ENCODE measurements at regions not wholly inside any gene's neighbourhood (a gene's known extent, or its start where the extent isn't known, plus 50 kb on each side); places are given as distances from the start of the nearest gene placed in this dataset.
A peak's percentile ranks its signal among the peaks of the same experiment; 100 is the strongest.
"Not testable (repeated sequence)": the region's sequence is repeated elsewhere in the genome, so short reads cannot be mapped to it uniquely, and the experiment has no call there.

DNA sequence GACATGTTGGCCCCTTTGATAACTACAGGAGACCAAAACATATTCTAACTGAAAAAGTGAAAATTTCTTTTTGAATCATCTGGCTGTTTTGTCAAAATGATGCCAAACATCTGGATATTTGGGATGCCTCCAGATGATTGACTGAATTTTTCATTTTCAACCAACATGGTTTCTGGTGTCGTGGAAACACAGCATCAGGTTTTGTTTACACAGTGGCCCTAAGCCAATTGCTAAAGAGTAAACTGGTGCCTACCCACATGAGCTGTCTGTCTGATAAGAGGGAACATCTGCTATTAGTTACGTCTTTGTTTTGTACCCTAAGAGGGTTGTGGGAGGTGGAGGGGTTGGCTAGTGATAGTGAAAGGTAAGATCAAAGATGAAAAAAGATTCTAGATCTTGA is 204.8 kb downstream of the KCNK2 start:
- no peaks in the 10 kb centered on the region for H3K36me3 ChIP-seq (ENCODE audit: control insufficient read depth, insufficient read depth, low read length)
- no peak overlapping the region for H3K4me3 ChIP-seq (ENCODE audit: low read depth, low read length)
- FAIRE-seq (no peak), DNase-seq (ENCODE audit: low read depth) (no peak)
- no peak for TF ChIP-seq CTCF (IDR thresholded peaks at IDR 0.05; ENCODE audit: insufficient read depth, low read length, severe bottlenecking)
- H3K27me3 ChIP-seq (ENCODE audit: control insufficient read depth, insufficient read depth, low read length): no peaks in the 10 kb centered on the region

- no peak for FAIRE-seq
- Histone ChIP-seq H3K4me3 (ENCODE audit: low read depth, low read length) (no peak overlapping the region), H3K36me3 (ENCODE audit: control insufficient read depth, insufficient read depth, low read length) (no peaks in the 10 kb centered on the region), H3K27me3 (ENCODE audit: control insufficient read depth, insufficient read depth, low read length) (no peaks in the 10 kb centered on the region)
- no peak for DNase-seq (ENCODE audit: low read depth)
- TF ChIP-seq CTCF (IDR thresholded peaks at IDR 0.05; ENCODE audit: insufficient read depth, low read length, severe bottlenecking): no peak
These were observed 207.5 kb downstream of the KCNK2 start for GRCh38 chr1:215290018-215290417.

DNA sequence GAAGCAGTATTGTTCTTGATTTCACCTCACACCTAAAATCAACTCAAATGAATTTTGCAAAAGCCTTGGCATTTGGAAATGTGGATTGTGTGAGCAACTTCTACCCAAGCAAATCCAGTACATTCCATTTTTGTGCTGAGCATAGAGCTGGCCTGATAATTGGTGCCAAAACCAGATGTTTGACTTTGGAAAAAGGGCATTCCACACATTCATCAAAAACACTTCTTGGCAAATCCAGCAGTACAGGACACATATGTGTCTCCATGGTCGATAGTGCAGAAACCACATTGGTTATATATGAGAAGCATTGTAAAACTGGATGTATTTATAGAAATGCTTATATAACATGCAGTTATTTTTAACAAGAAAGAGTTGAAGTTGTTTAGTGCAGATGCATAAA is 210.4 kb downstream of the KCNK2 start:
- DNase-seq (ENCODE audit: low read depth): no peak
- Histone ChIP-seq H3K36me3 (ENCODE audit: control insufficient read depth, insufficient read depth, low read length) (no peaks in the 10 kb centered on the region), H3K27me3 (ENCODE audit: control insufficient read depth, insufficient read depth, low read length) (no peaks in the 10 kb centered on the region), H3K4me3 (ENCODE audit: low read depth, low read length) (no peak overlapping the region)
- TF ChIP-seq CTCF (IDR thresholded peaks at IDR 0.05; ENCODE audit: insufficient read depth, low read length, severe bottlenecking): no peak
- FAIRE-seq: no peak

DNA sequence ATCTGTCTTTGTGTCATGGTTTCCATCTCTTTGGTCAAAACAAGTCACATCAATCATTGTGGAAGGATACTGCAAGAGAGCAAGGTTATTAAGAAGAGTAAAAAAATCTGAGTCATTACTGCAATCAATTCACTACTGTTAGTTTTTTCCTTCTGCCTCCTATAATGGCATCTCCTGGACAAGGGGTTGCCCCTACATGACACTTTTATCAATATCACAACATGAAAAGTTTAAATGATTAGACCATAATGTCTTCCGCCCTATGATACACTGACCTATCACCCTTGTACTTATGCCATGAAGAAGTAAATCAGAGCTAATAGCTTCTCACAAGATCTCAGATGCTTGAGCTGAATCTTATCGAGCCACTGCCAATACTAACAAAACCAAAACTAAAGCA is 223.9 kb downstream of the KCNK2 start:
- FAIRE-seq (no peak), DNase-seq (ENCODE audit: low read depth) (no peak)
- Histone ChIP-seq H3K36me3 (ENCODE audit: control insufficient read depth, insufficient read depth, low read length) (no peaks in the 10 kb centered on the region), H3K4me3 (ENCODE audit: low read depth, low read length) (no peak overlapping the region), H3K27me3 (ENCODE audit: control insufficient read depth, insufficient read depth, low read length) (no peaks in the 10 kb centered on the region)
- TF ChIP-seq CTCF (IDR thresholded peaks at IDR 0.05; ENCODE audit: insufficient read depth, low read length, severe bottlenecking): no peak

DNA sequence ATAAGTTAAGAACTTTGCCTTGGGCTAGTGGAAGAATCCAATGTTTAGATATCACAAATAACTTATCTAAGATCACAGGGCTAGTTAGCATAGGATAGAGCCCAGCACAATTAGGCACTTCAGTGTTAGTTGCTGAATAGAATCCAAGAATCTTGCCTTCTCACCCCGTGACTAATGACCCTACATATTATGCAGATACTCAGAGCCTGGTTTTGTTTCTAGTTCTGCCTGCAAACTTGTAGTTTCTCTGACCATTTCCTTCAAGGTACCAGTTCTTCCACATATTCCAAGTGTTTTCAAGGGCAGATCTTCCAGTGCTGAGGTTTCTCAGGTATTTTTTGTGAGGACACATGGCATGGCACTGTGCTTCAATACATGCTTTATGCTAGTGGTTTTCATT is 239.3 kb downstream of the KCNK2 start:
- H3K27me3 ChIP-seq (ENCODE audit: control insufficient read depth, insufficient read depth, low read length): no peaks in the 10 kb centered on the region
- no peak for TF ChIP-seq CTCF (IDR thresholded peaks at IDR 0.05; ENCODE audit: insufficient read depth, low read length, severe bottlenecking)
- FAIRE-seq (no peak), DNase-seq (ENCODE audit: low read depth) (peak; percentile 1)
- no peak overlapping the region for H3K4me3 ChIP-seq (ENCODE audit: low read depth, low read length)
- no peaks in the 10 kb centered on the region for H3K36me3 ChIP-seq (ENCODE audit: control insufficient read depth, insufficient read depth, low read length)

DNA sequence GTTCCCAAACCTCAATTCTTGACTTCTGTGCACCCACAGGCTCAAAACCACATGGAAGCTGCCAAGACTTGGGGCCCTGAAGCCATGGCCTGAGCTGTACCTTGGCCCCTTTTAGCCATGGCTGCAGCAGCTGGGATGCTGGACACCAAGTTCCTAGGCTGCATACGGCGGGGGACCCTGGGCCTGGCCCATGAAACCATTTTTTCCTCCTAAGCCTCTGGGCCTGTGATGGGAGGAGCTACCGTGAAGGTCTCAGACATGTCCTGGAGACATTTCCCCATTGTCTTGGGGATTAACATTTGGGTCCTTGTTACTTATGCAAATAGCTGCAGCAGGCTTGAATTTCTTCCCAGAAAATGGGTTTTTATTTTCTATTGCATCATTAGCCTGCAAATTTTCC is 241.5 kb downstream of the KCNK2 start:
- not testable (repeated sequence) for H3K4me3 ChIP-seq (ENCODE audit: low read depth, low read length); H3K36me3 ChIP-seq (ENCODE audit: control insufficient read depth, insufficient read depth, low read length); H3K27me3 ChIP-seq (ENCODE audit: control insufficient read depth, insufficient read depth, low read length); DNase-seq (ENCODE audit: low read depth); FAIRE-seq

Measured in bronchial epithelial cell (primary cell).